NCI-H2227 (cell line): ENCODE measurements at regions not wholly inside any gene's neighbourhood (a gene's known extent, or its start where the extent isn't known, plus 50 kb on each side); places are given as distances from the start of the nearest gene placed in this dataset.
"Not testable (repeated sequence)": the region's sequence is repeated elsewhere in the genome, so short reads cannot be mapped to it uniquely, and the experiment has no call there.

Experiments
- DNase-seq: peaks from one replicate; lab custom pipeline; 2025; ENCODE audit not compliant: unreplicated experiment; lab: John Stamatoyannopoulos, UW

DNA sequence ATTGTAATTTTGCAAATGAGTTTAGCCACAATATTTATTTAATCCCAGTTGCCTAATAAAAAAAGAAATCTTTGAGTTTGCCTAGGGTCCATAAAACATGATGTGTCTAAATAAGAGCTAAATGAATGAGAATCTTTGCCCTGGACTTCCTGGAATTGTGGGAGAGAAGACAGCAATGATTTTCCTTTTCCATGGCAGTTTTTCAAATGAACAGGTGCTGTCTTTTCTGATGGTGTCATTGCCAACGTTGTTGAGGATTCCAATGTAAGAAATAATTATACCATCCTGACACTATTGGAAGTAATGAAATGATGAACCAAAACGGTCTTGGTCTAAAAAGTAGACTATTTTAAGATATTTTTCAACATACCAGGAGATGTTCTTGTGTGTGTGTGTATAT is 984.7 kb upstream of the CELF2 start:
- no peak for DNase-seq

- no peak for DNase-seq
Measured at GRCh38 chr10:10038348-10038747, 979.3 kb upstream of the CELF2 start.

DNA sequence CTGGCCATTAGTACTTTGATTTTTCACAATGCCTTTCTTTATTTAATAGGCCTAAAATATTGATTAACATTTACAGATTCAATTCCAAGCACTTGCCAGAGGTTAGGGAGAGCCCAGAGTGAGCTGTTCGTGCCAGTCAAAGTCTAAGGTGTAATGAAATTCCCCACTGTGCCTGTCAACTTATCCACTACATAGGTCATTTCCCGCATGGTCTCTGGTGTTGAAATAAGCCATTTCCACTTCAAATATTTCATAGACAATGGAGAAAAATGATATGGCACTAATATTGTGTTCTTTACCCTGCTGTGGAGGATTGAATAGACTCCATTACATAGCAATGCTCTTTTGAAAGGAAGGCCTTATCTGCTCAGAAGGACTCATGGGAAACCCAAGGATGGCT is 978.1 kb upstream of the CELF2 start:
- DNase-seq: no peak

GRCh38 chr10:10043083-10043482 is 974.6 kb upstream of the CELF2 start:
- no peak for DNase-seq

GRCh38 chr10:10044922-10045764 is 972.5 kb upstream of the CELF2 start:
- DNase-seq: no peak

DNA sequence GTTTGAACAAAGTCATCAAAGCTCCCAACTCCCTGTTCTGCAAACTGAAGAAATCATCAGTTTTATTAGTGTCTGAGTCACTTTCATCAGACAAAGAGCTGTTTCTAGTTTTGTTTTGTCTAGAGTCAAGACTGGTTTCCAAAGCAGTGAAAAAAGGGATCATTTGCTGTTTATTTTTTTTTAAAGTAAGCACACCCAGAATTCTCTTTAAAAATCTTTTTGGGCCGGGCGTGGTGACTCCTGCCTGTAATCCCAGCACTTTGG is 972.0 kb upstream of the CELF2 start:
- no peak for DNase-seq

DNA sequence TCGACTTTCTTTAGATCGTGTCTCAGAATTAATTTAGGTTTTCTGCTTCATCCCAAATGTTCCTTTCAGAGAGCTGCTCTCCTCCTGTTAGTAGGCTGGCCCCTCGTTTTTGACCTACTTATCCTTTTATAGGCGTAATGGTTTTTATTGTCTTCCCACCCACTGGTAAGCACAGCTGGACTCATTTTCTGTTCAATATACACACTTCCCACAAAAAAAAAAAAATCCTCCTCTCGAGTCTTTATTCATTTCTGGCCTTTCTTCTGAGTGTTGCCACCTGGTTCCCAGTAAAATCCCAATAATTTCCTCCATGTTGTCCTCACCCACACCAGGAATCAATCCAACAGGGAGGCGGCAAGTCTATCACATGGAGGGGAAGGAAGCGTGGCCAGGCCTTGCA is 970.2 kb upstream of the CELF2 start:
- no peak for DNase-seq

DNA sequence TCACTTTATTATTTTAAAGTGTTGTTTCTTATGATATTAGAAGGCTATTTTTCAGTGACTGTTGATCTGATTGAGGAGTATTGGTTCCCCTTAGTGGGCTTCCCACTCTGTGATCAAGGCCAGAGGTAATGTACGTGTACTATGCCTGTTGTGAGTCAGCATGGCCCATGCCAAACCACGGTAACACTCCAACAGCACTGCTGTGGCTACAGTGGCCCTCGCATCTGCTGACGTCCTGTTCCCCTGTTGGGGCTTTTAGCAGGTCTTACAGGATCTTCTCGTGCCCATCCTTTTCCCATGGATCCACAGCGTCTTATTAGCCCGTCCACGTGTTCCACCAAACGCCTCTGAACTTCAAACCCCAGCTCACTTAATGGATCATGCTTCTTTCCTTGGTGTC is 964.6 kb upstream of the CELF2 start:
- DNase-seq: no peak

- DNase-seq: no peak
Measured at GRCh38 chr10:10054466-10054865, 963.2 kb upstream of the CELF2 start.

DNA sequence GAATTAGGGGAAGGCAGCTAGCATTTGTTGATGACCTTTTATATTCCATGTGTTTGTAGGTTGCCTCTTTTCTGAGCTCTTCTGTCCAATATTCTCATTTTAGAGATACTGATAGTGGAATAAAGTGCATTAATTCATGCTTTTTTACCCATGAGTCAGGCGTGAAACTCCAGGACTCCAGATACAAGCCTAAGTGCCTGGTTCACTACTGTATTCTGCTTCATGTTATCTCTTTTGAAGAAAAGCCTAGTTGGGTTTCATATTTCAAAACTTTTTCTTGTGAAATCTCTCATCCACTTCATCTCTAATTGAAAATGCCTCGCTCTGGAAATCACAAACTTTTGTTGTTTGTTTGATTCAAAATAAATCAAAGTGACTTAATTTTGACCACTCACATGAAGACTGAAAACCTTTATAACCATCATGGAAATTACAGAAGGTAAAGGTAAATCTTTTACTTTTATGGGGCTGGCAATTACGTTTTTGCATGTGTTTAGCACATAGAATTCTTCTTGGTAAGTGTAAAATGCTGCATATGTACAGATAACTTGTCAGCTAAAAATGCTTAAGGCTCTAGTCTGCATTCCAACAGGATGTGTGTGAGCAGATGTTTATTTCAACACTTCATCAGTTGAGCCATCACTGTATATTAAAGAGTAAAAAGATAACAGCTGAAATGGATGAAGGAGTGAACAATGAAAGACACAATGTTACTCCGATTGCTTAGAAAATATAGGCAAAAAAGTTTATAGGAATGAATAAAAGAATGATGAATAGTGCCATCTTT is 961.8 kb upstream of the CELF2 start:
- no peak for DNase-seq

- no peak for DNase-seq
Measured at GRCh38 chr10:10056961-10057360, 960.7 kb upstream of the CELF2 start.

DNA sequence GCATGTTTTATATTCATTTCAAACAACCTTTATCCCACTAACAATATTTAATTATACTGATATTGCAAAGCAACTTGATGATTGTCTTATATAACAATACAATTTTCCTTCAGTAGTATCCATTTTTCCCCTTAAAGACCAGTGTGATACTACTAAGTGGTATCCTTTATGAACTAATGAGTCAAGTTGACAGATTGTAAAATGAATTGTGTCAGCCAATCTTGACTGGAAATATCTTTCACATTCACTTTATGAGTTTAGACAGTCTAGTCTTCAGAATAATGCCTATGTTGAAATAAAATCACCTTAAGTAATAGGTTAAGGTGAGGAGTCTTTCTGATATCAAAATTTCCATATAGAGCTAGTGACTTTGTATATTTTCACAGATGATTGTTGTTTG is 950.0 kb upstream of the CELF2 start:
- no peak for DNase-seq

- not testable (repeated sequence) for DNase-seq
Measured at GRCh38 chr10:10074847-10075246, 942.8 kb upstream of the CELF2 start.

GRCh38 chr10:10078446-10078845 is 939.2 kb upstream of the CELF2 start:
- DNase-seq: no peak

DNA sequence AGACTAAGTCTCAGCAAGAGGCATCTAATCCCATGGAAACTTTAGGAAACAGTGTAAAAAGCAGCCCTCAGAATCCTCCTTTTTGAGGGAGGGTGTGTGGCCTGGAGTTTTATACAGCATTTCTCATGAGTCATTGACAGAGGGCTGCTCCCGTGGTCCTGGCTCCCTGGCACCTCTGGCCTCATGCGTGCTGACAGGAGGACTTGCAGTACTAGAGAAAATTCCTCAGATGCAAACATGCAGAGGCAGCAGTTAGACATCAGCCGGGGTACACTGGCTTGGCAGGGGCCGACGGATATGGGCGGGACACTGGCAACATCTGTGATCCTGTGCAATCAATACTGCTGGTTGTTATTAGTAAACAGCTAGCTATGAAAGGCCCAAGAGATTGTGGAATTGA is 925.1 kb upstream of the CELF2 start:
- DNase-seq: no peak

DNA sequence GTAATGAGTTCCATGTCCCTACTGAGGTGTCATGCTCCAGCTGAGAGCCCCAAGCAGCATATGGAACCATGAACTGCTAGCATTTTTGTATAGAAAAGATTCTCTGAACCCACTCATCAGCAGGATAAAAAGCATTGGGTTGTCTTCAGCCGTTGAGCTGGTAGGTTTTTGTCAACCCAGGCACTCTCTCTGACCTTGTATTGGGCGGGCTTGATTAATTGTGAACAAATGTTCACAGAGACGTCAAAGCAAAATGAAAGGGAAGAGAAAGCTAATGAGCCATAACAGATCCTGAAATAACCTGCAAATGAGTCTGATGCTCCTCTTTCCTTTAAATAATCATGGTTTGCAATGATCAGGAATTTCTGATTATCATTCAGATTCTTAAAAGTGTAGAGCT is 924.7 kb upstream of the CELF2 start:
- no peak for DNase-seq

- DNase-seq: no peak
Measured at GRCh38 chr10:10094691-10095090, 923.0 kb upstream of the CELF2 start.

GRCh38 chr10:10096296-10096695 is 921.4 kb upstream of the CELF2 start:
- no peak for DNase-seq

DNA sequence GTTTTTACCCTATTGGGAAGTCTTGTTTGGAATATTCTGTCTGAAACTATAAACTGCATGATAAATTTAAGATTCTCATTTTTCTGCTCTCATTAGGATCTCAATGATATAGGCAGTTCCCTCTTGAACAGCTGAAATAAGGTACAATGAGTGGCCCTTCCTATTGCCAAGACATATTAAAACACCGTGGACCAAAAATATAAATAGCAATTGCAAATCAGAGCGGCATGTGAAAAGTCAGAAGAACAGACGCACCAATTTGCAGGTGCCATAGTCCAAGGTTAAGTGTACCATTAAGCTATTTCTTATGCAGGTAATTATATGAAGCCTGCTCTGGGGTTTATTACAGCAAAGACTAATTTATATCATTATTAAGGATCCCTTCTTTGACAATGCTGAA is 920.8 kb upstream of the CELF2 start:
- DNase-seq: no peak

DNA sequence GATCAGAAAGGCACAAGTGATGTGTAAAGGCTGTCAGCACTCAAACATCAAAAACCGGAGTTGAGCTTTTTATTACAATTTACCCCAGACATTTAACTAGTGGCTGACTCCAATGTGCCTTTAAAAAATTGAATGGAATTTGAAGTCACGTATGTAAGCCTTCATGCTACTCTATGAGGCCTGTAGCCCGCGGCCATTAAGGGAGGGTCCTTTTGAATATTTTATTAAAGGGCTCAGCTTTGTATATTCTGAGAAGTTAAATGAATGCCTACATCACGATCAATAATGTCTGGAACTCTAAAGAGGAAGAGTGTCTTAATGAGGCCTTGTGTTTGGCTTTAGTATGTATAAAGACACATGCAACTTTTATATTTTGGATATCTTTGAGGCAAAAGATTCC is 916.6 kb upstream of the CELF2 start:
- DNase-seq: no peak

GRCh38 chr10:10110844-10111490 is 906.7 kb upstream of the CELF2 start:
- DNase-seq: no peak

GRCh38 chr10:10118131-10118530 is 899.5 kb upstream of the CELF2 start:
- DNase-seq: no peak
